GM20000 (cell line): ENCODE measurements at regions not wholly inside any gene's neighbourhood (a gene's known extent, or its start where the extent isn't known, plus 50 kb on each side); places are given as distances from the start of the nearest gene placed in this dataset.

Experiments used
- DNase-seq: peaks from one replicate; pipeline ENCODE4 v3.0.0; 2012; ENCODE audit warnings: low spot score
- CTCF ChIP-seq: IDR thresholded peaks from 2 replicates; pipeline ENCODE4 v1.5.1; 2012; ENCODE audit warnings: mild to moderate bottlenecking, control low read depth; ENCODE audit errors: extremely low read depth, missing control alignments

- no peak for TF ChIP-seq CTCF
- DNase-seq, result no peak
Observed at GRCh38 chr1:238027366-238027765, 136.6 kb upstream of the ZP4 start.

GRCh38 chr1:238023137-238023536 lies 132.4 kb upstream of the ZP4 start:
- TF ChIP-seq CTCF, result no peak
- no peak for DNase-seq

GRCh38 chr1:238018214-238018613 lies 127.5 kb upstream of the ZP4 start:
- TF ChIP-seq CTCF, result no peak
- DNase-seq, result no peak

GRCh38 chr1:238006779-238007178 lies 116.1 kb upstream of the ZP4 start:
- DNase-seq, result no peak
- TF ChIP-seq CTCF, result no peak

- DNase-seq, result no peak
- TF ChIP-seq CTCF, result no peak
Observed at GRCh38 chr1:238005116-238005515, 114.4 kb upstream of the ZP4 start.

- DNase-seq, result no peak
Observed at GRCh38 chr1:238001818-238002217, 111.1 kb upstream of the ZP4 start.

GRCh38 chr1:237999426-238000052 lies 108.8 kb upstream of the ZP4 start:
- no peak for DNase-seq
- no peak for TF ChIP-seq CTCF

More at GRCh38 chr1:238001818-238002217, 111.1 kb upstream of the ZP4 start:
- no peak for TF ChIP-seq CTCF
